ENCODE measurements at regions not wholly inside any gene's neighbourhood (a gene's known extent, or its start where the extent isn't known, plus 50 kb on each side); places are given as distances from the start of the nearest gene placed in this dataset.

DNA sequence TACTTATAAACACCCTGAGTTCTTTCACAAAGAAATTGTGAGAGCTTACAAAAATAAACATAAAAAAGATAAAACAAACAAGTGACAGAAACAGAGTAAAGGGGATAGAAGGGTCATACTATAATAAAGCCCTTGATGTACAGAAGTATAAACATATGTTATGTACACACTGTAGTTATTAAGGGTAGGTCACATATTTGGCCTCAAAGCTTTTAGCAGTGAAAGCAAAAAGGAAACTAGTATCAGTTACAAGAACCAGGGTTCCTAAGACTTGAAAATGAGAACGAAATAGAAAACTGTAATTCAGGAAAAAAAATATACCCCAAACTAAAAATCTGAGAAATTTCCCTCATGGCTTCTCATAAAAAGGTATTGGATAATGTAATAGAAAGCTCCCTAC, 380.6 kb downstream of the HDGFL1 start:
- H3K4me2 ChIP-seq (ENCODE audit: low read depth, low read length): no peak overlapping the region; the same call in 1 of the 2 replicates
- in situ Hi-C loops (cut with MboI; ENCODE audit: low sequenced_read_pairs) (no loop called here), dilution Hi-C loops (cut with HindIII; ENCODE audit: low sequenced_read_pairs, unreplicated experiment) (no loop called here), intact Hi-C loops (cut with micrococcal nuclease) (loop anchor here (10.0 kb wide), 1 partner anchor 465 kb away; no protein-coding TSS in a partner anchor)
- H4K8ac ChIP-seq (ENCODE audit: low read depth in 2 of 2, low read length in 2 of 2): no peak overlapping the region
- ATAC-seq (ENCODE audit: low read depth) (peak; percentile 44; the same call in 1 of the 2 replicates), DNase-seq (no peak)
- H3K9me3 ChIP-seq (ENCODE audit: control insufficient read depth, insufficient read depth, low read length): no peaks in the 10 kb centered on the region
- BruUV-seq (replicated peaks): no TSS peak
- POLR2A ChIA-PET (ENCODE audit: unreplicated experiment): no interaction called here
- H2BK120ac ChIP-seq (ENCODE audit: low read depth, low read length): no peak overlapping the region
- H3K79me1 ChIP-seq (ENCODE audit: low read depth in 1 of 2, low read length in 2 of 2): no peaks in the 10 kb centered on the region
- no peak overlapping the region for H4K91ac ChIP-seq (ENCODE audit: insufficient read depth, low read depth, low read length)
- H2AK5ac ChIP-seq (ENCODE audit: low read depth, low read length): no peak overlapping the region
- H2AK9ac ChIP-seq (replicated peaks; ENCODE audit: low read depth, low read length, poor library complexity): no peak overlapping the region
- peak overlapping the region; percentile 86; the same call in 1 of the 2 replicates for H3K18ac ChIP-seq (ENCODE audit: low read depth, low read length)
- CTCF ChIA-PET: no interaction called here
- no peaks in the 10 kb centered on the region for H4K20me1 ChIP-seq (ENCODE audit: insufficient read depth, low read length)
- H3K27ac ChIP-seq (ENCODE audit: insufficient read depth, low read length): no peak overlapping the region
- H3K9me1 ChIP-seq (ENCODE audit: insufficient read depth, low read length): no peaks in the 10 kb centered on the region
- no peak overlapping the region for H3K4ac ChIP-seq (ENCODE audit: low read depth, low read length)
- no peaks in the 10 kb centered on the region for H3K27me3 ChIP-seq (ENCODE audit: control insufficient read depth, insufficient read depth, low read length)
- no peak overlapping the region for H3K23ac ChIP-seq (ENCODE audit: low read depth, low read length)
- H3K4me1 ChIP-seq (ENCODE audit: control insufficient read depth, insufficient read depth, low read length): peaks cover 5% of the 10 kb centered on the region; the same call in 1 of the 2 replicates
- no peak overlapping the region for H2AFZ ChIP-seq (replicated peaks; ENCODE audit: low read length, poor library complexity)
- TF ChIP-seq ELK1 (IDR thresholded peaks at IDR 0.05; ENCODE audit: borderline replicate concordance, low read depth, low read length) (no peak), RCOR1 (IDR thresholded peaks at IDR 0.05; ENCODE audit: insufficient replicate concordance, low read length) (no peak), NFE2L2 (IDR thresholded peaks at IDR 0.05; ENCODE audit: low read depth, low read length) (no peak), MAFK (IDR thresholded peaks at IDR 0.05; ENCODE audit: low read depth, low read length) (no peak), BHLHE40 (IDR thresholded peaks at IDR 0.05; ENCODE audit: low read depth, low read length) (no peak), CTCF (conservative IDR thresholded peaks at IDR 0.05; ENCODE audit: low read depth, low read length) (no peak), MAZ (IDR thresholded peaks at IDR 0.05; ENCODE audit: borderline replicate concordance, low read depth, low read length) (no peak), RFX5 (IDR thresholded peaks at IDR 0.05; ENCODE audit: low read depth, low read length) (no peak), CHD1 (IDR thresholded peaks at IDR 0.05; ENCODE audit: low read depth, low read length) (no peak), RAD21 (IDR thresholded peaks at IDR 0.05; ENCODE audit: low read length) (no peak), SMC3 (IDR thresholded peaks at IDR 0.05; ENCODE audit: low read depth, low read length) (no peak), CEBPB (IDR thresholded peaks at IDR 0.05; ENCODE audit: low read depth, low read length) (no peak), POLR2A (IDR thresholded peaks at IDR 0.05; ENCODE audit: low read depth, low read length) (no peak), MXI1 (IDR thresholded peaks at IDR 0.05; ENCODE audit: borderline replicate concordance, low read depth, low read length) (no peak), FOS (IDR thresholded peaks at IDR 0.05; ENCODE audit: low read depth, low read length) (no peak)
- TF ChIP-seq, protein P1, sequence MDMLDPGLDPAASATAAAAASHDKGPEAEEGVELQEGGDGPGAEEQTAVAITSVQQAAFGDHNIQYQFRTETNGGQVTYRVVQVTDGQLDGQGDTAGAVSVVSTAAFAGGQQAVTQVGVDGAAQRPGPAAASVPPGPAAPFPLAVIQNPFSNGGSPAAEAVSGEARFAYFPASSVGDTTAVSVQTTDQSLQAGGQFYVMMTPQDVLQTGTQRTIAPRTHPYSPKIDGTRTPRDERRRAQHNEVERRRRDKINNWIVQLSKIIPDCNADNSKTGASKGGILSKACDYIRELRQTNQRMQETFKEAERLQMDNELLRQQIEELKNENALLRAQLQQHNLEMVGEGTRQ (IDR thresholded peaks at IDR 0.05; ENCODE audit: low read depth, low read length): no peak
- no peak overlapping the region for H3K9ac ChIP-seq (ENCODE audit: low read depth, low read length)
- H2BK15ac ChIP-seq (ENCODE audit: low read depth, low read length): no peak overlapping the region
- H2BK5ac ChIP-seq (ENCODE audit: low read depth, low read length, poor library complexity, severe bottlenecking): no peak overlapping the region
- H3K36me3 ChIP-seq (ENCODE audit: control insufficient read depth, insufficient read depth, low read length): no peaks in the 10 kb centered on the region
- no peak overlapping the region for H2BK20ac ChIP-seq (ENCODE audit: low read depth, low read length)
- H3K56ac ChIP-seq (ENCODE audit: extremely low read depth, insufficient read depth, low read length): no peak overlapping the region
- no peak overlapping the region; the same call in 1 of the 2 replicates for H4K5ac ChIP-seq (ENCODE audit: low read depth, low read length)
- H3K14ac ChIP-seq (replicated peaks; ENCODE audit: low read depth, low read length): no peak overlapping the region
- no CpG with 5 or more reads among the region's 1 CpG for WGBS, 2 experiments (ENCODE audit: extremely low coverage in 2 of 2, insufficient read length in 1 of 2)
- H3K4me3 ChIP-seq (ENCODE audit: insufficient read depth, low read depth, low read length): no peak overlapping the region
